COLO829 (cell line): ENCODE measurements at regions not wholly inside any gene's neighbourhood (a gene's known extent, or its start where the extent isn't known, plus 50 kb on each side); places are given as distances from the start of the nearest gene placed in this dataset.

Experiments used
- DNase-seq: peaks from one replicate; pipeline ENCODE4 v3.0.0; 2012; ENCODE audit warnings: low spot score

DNA sequence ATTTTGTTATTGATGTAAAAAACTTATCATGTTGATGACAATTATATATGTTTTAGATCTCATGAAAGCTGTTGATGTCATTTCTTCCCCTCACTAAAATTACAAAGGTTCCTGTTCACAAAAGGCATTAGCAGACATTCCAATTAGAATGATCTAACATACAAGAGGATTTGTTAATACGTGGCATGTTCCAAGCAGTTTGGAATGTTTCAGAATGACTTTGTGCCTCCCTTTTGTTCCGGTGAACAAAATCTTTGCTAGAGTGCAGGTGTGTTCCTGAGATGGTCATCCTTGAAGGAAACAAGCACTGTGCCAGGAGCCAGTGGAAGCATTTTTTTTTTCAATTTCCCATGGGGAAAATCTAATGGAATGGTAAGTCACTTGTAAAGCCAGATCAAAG lies 108.0 kb upstream of the KCTD3 start:
- no peak for DNase-seq

DNA sequence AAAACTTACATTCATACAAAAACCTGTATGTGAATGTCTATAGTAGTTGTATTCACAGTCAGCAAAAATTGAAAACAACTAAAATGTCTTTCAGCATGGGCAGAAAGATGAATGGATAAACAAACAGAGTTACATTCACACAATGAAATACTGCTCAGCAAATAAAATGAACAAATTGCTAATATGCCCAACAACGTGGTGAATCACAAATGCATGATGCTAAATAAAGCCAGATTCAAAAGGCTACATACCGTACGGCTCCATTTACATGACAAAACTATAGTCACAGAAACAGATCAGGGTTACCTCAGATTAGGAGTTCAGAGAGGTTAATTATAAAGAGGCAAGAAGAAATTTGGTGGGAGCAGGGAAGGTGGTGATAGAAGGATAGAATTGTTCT lies 100.7 kb upstream of the KCTD3 start:
- no peak for DNase-seq

DNA sequence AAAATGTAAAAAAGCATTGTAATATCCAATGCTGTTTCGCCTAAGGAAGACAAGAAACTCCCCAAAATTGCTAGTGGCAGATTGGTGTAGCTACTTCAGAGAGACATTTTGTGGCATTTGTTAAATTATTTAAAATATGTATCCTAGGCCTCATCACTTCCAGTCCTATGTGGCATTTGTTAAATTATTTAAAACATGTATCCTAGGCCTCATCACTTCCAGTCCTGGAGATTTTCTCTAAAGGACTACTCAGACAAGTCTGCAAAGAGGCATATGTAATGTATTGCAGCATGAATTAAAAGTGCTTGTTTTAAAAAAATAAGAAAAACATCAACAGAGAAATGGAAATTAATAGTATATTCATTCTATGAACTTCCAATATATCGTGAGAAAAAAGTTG lies 95.6 kb upstream of the KCTD3 start:
- DNase-seq = no peak

DNA sequence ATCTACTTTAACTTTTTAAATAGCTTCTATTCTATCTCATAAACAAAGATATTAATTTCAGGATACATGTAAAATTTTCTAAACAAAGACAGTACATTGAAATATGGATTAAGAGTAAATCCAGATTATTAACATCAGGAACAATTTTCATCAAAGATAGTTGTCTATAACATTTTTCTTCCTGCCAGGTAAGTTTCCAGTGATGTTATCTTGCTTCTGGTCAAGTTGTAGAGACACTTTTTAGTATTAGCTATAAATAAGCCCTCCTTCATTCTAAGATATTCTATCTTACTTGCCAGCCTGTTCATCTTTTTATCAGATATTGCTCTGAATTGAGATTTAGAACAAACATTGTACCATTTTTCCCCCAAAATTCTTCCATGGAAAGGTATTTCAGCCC lies 94.4 kb upstream of the KCTD3 start:
- no peak for DNase-seq

DNA sequence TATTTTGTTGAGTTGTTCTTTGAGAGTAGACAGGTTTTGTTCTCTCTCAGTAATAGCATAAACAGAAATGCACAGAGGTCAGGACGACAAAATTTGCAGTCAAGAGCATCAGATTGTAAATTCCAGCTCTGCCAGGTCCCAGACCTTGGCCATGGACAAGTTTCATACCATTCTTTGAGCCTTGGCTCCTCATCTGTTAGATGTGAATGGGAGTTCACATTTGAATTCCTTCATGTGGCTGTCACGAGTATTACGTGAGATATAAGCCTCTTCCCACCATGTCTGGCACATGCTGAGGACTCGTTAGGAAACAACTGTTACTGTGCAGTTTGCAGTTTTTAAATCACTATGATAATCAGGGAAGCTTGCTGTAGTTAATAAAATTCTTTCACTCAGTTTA lies 93.2 kb upstream of the KCTD3 start:
- DNase-seq = no peak

DNA sequence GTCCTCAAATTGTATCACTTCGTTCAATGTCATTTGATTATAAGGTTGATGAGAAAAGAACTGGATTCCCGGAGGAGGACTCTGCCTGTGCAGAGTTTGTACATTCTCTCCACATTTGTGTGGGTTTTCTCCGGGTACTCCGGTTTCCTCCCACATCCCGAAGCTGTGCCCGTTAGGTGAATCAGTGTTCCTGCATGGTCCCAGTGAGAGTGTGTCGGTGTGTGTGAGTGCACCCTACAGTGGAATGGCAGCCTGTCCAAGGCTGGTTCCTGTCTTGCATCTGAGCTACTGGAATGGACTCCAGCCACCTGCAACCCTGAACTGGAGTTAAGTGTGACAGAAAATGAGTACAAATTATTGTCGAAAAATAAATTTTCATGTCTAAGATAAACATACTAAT lies 92.2 kb upstream of the KCTD3 start:
- DNase-seq = no peak

DNA sequence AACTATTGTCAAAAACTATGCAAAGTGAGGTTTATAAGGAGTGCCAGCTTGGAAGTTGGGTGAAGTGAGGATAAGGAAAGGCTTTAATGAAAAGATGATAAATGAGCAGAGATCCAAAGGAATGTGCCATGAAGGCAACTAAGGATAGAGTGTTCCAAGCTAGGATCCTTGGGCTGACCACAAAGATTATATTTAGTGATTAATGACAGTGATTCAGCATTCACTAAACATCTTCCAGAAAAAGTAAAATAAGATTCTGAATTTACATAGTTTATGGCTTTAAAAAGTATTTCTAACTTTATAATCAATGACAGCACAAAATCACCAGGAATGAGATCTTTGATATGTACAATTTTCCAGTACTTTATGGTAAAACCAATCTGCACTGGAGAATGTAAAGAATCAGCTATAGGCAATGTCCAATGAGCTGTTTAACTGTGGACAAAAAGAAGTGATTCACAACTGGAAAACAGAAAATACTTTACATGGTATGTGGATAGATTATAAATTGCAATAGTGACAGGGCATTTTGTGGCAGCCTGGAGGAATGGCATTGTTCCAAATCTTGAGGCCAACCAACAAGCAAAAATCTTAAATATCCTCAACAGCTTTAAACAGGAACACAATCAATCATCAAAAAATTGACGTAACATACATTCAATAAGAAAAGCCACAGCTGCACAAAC lies 91.2 kb upstream of the KCTD3 start:
- DNase-seq = peak; percentile 32

DNA sequence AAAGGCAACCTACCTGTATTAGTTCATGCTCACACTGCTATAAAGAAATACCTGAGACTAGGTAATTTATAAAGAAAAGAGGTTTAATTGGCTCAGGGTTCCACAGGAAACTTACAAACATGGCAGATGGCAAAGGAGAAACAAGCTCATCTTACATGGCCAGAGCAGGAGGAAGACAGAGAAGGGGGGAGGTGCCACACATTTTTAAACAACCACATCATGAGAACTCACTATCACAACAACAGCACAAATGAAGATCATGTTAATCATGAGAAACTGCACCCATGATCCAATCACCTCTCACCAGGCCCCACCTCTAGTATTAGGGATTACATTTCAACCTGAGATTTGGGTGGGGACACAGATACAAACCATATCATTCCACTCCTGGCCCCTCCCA lies 90.6 kb upstream of the KCTD3 start:
- DNase-seq = no peak

DNA sequence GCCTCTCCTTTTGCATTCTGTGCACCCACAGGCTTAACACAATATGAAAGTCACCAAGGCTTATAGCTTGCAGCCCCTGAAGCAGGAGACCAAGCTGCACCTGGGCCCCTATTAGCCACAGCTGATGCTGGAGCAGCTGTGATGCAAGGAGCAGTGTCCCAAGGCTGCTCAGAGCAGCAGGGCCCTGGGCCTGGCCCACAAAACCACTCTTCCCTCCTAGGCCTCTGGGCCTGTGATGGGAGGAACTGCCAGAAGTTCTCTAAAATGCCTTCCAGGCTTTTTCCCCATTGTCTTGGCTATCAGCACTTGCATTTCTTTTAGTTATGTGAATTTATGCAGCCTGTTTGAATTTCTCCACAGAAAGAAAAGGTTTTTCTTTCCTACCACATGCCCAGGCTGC lies 89.5 kb upstream of the KCTD3 start:
- DNase-seq = no peak

DNA sequence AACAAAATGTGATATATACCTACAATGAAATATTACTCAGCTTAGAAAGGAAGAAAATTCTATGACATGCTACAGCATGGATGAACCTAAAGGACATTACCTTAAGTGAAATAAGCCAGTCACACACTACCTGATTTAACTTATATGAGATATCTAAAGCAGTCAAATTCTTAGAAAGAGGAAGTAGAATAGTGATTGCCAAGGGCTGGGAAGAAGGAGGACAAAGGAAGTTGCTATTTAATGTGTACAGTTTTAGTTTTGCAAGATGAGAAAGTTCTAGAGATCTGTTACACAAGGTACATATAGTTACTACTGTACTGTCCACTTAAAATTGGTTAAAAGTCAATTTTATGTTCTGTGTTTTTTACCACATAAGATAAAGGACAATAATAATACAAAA lies 87.5 kb upstream of the KCTD3 start:
- DNase-seq = no peak

DNA sequence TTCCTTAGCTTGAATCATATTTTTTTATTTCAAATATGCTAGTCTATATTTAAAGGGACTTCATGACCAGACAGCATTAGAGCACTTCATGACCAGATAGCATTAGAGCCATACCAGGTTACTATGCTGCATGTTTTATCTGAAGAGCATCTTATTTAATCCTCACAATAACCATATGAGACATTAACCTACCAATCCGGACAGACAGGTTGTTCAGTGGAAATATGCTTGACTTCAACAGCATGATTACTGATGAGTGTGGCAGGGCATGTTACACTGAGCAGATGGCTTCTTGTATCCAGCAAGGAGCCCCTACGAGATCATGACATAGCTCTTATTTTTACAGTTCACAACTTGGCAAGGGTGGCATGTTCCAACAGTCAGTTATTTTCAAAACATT lies 85.0 kb upstream of the KCTD3 start:
- DNase-seq = no peak

DNA sequence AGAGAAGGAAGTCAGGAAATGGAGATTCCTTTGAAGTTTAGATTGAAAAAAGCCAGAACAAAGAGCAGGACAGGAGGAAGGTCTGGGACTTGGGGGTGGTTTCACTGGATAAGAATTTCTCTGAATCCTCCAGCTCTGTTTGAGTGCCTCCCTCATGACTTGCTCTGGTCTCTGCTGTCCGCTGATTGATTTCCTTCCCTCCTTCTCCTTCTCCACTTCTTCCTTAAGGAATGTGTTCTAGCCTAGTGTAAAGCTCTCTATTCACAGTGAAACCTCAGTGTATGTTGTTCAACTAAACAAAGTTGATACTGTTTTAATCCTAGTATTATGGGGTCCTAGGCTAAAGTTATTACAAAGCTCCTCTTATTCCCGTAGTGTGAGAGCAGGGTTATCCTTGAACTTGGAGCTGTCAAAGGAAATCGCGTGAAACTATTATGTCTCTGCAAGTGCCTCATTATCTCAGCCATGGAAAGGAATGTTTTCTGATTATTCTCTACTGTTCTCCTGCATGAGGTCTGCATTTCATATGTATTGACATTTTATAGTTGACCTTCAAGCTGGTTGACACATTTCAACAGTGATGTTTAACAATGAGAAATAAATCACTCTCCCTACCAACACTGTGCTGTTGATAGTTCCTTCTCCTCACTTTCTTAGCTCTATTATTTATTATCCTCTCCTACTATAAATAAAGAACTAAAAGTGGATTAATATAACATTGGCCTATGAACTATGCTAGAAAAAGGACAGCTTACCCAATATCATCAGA lies 82.7 kb upstream of the KCTD3 start:
- DNase-seq = peak; percentile 59

DNA sequence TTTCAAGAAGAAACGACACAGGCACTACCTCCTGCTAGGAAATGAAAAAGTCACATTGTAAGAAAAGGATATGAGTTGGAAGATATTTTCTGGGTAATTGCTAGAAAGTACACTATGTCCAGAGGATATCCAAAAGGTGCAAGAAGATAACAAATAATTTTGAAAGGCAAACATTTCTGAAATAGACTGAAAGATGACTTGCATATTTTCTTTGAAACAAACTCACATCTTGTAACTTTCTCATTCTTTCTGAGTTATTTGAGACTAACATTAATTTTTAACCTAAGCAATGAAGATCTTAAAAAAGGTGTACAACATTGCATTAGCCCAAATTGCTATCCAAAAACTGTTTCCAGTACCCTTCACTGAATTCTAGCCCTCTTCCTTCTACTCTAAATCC lies 79.6 kb upstream of the KCTD3 start:
- DNase-seq = no peak

DNA sequence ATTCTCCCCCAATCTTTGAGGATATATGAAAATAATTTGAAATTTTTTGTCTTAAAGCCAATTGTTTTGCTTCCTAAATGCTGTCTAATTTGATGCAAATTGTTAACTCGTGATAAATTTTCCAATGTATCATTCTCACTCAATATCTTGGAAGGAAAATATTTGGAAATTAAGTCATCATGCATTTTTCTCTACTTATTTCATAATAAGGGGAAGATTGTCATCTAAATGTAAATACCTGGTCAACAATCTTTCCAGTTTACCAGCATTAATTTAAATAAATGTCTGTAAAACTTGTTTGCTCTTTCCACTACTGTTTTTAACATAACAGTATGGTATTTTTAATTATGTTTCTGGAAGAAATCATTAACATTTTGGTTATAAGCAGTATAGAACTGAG lies 78.3 kb upstream of the KCTD3 start:
- DNase-seq = no peak

DNA sequence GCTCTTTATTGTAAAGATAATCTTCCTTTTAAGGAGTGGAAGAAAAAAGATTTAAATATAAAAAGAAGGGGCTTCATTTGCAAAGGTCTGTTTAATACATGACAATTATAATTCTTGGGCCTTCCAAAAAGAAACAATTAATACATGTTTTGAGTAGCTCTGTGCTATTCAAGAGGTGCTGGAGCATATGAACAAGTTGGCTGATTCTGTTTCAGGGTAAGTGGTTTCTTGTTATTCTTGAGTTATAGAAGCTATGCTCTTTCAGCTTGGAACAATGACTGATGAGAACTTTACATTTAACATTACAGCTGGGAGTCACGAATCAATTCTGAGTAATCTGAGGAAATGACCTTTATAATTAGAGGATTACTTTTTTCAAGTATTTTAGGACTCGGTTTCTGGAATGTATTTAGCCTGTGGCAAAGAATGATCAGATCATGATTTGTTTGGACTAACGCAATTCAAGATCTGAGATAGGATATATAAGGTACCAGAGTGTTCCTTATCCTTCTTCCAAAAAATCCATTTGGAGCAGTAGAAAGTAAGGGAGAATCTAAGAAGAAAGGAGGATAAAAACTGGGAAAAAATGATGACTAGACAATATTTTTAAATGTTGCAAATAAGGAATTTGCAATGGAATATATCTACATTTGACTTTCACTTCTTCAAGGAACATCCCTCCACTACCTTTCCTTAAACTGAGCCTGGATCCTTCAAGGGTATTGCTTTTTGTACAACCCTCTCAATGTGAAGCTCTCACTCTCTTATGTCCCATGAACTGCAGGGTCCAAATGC lies 77.1 kb upstream of the KCTD3 start:
- peak; percentile 38 for DNase-seq

DNA sequence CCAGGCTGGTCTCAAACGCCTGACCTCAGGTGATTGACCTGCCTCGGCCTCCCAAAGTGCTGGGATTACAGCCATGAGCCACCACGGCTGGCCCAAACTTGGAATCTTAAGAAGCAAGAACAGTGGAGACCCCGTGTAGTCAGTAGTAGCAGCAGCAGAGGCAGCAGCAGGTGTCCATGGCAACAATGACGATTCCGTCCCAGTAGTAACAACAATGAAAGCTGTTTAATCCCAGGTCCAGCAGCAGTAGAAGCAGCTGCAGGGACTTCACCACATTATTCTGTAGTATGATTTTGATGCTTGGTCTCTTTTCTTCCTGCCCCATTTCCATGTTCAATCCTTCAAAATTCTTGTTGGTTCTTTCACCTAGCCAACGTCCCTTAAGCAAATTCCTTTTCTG lies 69.6 kb upstream of the KCTD3 start:
- DNase-seq = no peak

DNA sequence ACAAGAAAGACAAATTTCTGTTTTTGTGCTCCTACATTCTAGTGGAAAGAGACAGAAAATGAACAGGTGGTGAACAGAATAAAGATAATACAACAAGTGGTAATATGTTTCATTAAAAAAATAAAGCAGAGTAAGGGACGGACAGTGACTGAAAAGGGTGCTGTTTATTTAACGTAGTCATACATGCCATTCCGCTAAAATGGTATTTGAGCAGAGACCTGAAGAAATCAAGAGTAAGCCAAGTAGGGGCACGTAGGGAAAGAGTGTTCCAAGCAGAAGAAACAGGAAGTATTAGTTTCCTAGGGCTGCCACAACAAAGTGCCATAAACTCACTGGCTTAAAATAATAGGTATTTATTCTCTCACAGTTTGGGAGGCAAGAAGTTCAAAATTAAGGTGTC lies 65.6 kb upstream of the KCTD3 start:
- no peak for DNase-seq

DNA sequence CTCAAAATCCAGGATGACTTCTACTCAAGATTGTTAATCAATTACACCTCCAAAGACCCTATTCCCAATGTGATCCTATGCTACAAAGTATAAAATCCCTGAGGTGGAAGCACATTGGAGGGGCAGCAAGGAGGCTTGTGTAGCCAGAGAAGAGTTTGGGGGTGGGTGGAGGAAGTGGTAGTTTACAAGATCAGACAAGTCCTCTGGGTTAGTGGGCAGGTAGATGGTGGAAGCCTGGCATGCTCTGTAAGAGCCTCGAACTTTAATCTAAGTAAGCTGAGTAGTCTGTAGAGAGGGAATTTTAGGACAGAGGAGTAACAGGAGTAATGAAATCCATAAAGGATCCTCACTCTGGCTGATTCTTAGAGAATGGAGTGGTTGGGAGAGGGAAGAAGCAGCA lies 65.0 kb upstream of the KCTD3 start:
- DNase-seq = no peak

DNA sequence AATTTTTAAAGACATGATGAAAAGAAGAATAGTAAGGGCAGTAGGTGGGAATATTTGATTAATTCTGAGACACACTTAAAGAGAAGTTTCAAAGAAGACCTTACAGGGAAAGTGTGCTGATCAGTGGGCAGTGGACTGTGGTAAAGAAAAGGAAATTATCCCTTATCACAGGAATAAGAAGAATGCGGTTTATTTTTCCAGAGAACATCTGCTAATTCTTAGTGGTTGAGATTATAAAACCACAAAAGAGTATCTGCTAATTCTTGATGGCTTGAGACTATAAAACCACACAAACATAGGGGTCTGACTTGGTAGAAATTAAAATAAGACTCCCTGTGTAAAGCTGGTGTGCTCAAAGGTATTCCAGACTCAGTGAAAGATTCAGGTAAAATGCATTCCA lies 60.0 kb upstream of the KCTD3 start:
- DNase-seq = no peak

DNA sequence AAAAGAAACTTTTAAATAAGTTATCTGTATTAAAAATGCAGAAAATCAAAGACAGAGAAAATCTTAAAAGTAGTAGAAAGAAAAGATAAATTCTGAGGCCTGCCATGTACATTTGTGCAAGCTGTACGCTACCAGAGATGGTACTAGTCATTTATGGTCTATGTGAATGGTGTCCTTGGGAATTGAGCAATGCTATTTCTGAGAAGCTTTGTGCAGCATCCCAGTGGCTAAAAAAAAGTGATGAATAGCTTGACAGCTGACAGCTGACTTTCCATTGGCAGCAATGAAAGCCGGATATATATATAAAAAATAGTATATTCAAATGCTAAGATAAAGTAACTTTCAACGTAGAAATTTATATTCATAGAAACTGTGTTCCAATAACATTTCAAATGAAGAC lies 58.8 kb upstream of the KCTD3 start:
- DNase-seq = no peak
